Adrenal gland (tissue), 9 donors: ENCODE measurements at regions not wholly inside any gene's neighbourhood (a gene's known extent, or its start where the extent isn't known, plus 50 kb on each side); places are given as distances from the start of the nearest gene placed in this dataset.
A peak's percentile ranks its signal among the peaks of the same experiment; 100 is the strongest.
"Not testable (repeated sequence)": the region's sequence is repeated elsewhere in the genome, so short reads cannot be mapped to it uniquely, and the experiment has no call there.

Experiments used
- DNase-seq, 7 donors: peaks; one replicate each; pipeline ENCODE4 v3.0.0-alpha.2; 2019 to 2020
- H3K27ac ChIP-seq, 5 donors: fragments of 200-600 bp; sonication (generic) in 4 of 5; 1 replicate in 3 of 5; 2 replicates in 2 of 5; pipeline versions ENCODE4 v1.5.1 to v1.8.0; 2016 to 2020; ENCODE audit warnings: mild to moderate bottlenecking in 1 of 5
- H3K27me3 ChIP-seq: fragments of 200-600 bp; 2 replicates; pipeline ENCODE4 v1.8.0; 2021
- H3K36me3 ChIP-seq, 2 donors: fragments of 200-600 bp; replicated peaks in 1 of 2; 1 replicate in 1 of 2; 2 replicates in 1 of 2; pipeline versions ENCODE4 v1.5.1 to v1.8.0; 2018 to 2022
- H3K4me1 ChIP-seq, 2 donors: fragments of 200-600 bp; replicated peaks in 1 of 2; 1 replicate in 1 of 2; 2 replicates in 1 of 2; pipeline versions ENCODE4 v1.5.1 to v1.8.0; 2018 to 2021
- H3K4me3 ChIP-seq, 4 donors: fragments of 200-600 bp; sonication (generic) in 3 of 4; one replicate each; pipeline ENCODE4 v1.5.1; 2016 to 2018
- H3K9me3 ChIP-seq, 3 donors: fragments of 200-600 bp; sonication (generic) in 1 of 3; replicated peaks in 1 of 3; 1 replicate in 2 of 3; 2 replicates in 1 of 3; pipeline versions ENCODE4 v1.5.1 to v1.8.0; 2016 to 2021
- POLR2A ChIP-seq, 2 donors: fragments of 450-650 bp; IDR thresholded peaks; one replicate each; pipeline ENCODE4 v1.6.1; 2017; ENCODE audit warnings: antibody characterized with exemption in 2 of 2, mild to moderate bottlenecking in 2 of 2, moderate library complexity in 1 of 2
- WGBS, 4 donors: extraction: QIAGEN DNeasy Blood & Tissue Kit in 2 of 4; methylation state at CpG; one replicate each; pipeline versions ENCODE4 v1.1.5 to v1.1.7; 2013 to 2017; 5-methylcytosine and 5-hydroxymethylcytosine counted together
- intact Hi-C, 2 donors: fragments of 100-400 bp; cut with DNase I; formaldehyde crosslinking; loops; one replicate each; pipeline versions ENCODE4 v1.14.1 to v1.15.0; 2022 to 2023
- TF ChIP-seq, protein P1 (sequence below), 6 experiments: fragments of 450-650 bp in 4 of 6; fragments of 200-600 bp in 2 of 6; sonication (generic) in 1 of 6; IDR thresholded peaks; 1 replicate in 5 of 6; 2 replicates in 1 of 6; pipeline versions ENCODE4 v1.5.1 to v1.8.0; 2016 to 2021; ENCODE audit warnings: antibody characterized with exemption in 6 of 6, mild to moderate bottlenecking in 2 of 6, moderate library complexity in 1 of 6
- donor health status: healthy with polysubstance abuse.
- donor health status: Bipolar disorder and iron deficiency.
- donor health status: DM: yes; HTN: yes; CAD: no.
- donor health status: DM: no; HTN: no; CAD: no.
- donor health status: DM: no; HTN: no; CAD: no.

DNA sequence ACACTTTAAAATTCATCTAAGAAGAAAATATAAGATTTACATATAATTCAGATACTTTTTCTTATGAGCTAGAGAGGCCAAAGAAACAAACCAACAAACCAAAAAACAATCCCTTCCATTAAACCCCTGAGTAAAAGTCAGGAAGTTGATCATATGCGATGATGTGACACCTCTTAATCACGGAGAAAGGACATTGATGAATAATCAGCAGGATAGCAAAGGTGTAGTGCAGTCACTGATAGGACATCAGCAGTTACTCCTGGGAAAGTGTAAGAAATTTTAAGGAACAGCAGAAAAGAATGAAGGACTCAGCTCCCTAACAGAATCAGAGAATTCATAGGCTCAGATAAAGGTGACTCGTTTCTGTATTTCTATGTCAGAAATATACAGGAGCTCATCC is 202.4 kb upstream of the EDNRB start:
- DNase-seq, result no peak
- no peaks in the 10 kb centered on the region for H3K4me1 ChIP-seq
- 23 to 33% (median 24%) methylated on average over 3 of the region's 3 CpGs for WGBS, 4 donors
- TF ChIP-seq POLR2A (IDR thresholded peaks at IDR 0.05), result no peak
- TF ChIP-seq, protein P1, sequence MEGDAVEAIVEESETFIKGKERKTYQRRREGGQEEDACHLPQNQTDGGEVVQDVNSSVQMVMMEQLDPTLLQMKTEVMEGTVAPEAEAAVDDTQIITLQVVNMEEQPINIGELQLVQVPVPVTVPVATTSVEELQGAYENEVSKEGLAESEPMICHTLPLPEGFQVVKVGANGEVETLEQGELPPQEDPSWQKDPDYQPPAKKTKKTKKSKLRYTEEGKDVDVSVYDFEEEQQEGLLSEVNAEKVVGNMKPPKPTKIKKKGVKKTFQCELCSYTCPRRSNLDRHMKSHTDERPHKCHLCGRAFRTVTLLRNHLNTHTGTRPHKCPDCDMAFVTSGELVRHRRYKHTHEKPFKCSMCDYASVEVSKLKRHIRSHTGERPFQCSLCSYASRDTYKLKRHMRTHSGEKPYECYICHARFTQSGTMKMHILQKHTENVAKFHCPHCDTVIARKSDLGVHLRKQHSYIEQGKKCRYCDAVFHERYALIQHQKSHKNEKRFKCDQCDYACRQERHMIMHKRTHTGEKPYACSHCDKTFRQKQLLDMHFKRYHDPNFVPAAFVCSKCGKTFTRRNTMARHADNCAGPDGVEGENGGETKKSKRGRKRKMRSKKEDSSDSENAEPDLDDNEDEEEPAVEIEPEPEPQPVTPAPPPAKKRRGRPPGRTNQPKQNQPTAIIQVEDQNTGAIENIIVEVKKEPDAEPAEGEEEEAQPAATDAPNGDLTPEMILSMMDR (IDR thresholded peaks at IDR 0.05), result no peak
- intact Hi-C loops, result no loop called here
- no peaks in the 10 kb centered on the region for H3K9me3 ChIP-seq
- H3K36me3 ChIP-seq, result no peaks in the 10 kb centered on the region
- no peaks in the 10 kb centered on the region for H3K27me3 ChIP-seq
- no peak overlapping the region for H3K27ac ChIP-seq
- peak overlapping the region in 1 of 4 donors; percentile 30 for H3K4me3 ChIP-seq

DNA sequence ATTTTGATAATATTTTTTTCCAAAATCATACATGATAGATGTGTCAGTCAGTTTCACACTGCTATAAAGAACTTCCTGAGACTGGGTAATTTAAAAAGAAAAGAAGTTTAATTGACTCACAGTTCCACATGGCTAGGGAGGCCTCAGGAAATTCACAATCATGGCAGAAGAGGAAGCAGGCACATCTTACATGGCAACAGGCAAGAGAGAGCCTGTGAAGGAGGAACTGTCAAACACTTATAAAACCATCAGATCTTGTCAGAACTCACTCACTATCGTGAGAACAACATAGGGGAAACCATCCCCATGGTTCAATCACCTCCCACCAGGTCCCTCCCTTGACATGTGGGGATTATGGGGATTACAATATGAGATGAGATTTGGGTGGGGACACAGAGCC is 201.5 kb upstream of the EDNRB start:
- H3K9me3 ChIP-seq, H3K4me1 ChIP-seq, intact Hi-C loops, H3K36me3 ChIP-seq, H3K27ac ChIP-seq, H3K4me3 ChIP-seq, DNase-seq, H3K27me3 ChIP-seq: not testable (repeated sequence)
- 30 to 55% (median 49%) methylated on average over 1 of the region's 1 CpG for WGBS, 4 donors

DNA sequence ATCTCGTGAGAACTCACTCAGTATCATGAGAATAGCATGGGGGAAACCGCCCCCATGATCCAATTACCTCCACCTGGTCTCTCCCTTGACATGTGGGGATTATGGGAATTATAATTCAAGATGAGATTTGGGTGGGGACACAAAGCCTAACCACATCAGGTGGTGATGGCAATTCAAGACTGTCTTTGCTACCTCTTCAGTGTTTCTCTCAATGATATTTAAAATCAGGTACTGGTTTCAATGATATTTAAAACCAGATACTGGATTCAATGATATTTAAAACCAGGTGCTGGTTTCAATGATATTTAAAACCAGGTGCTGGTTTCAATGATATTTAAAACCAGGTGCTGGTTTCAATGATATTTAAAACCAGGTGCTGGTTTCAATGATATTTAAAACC is 198.4 kb upstream of the EDNRB start:
- H3K27ac ChIP-seq, H3K4me3 ChIP-seq, DNase-seq, H3K36me3 ChIP-seq, H3K27me3 ChIP-seq, H3K9me3 ChIP-seq, H3K4me1 ChIP-seq: not testable (repeated sequence)
- intact Hi-C loops, result loop anchor here in 1 of 2 donors (5.0 kb wide), 1 partner anchor 340 kb away; no protein-coding TSS in a partner anchor
- WGBS, 4 donors, result 67 to 83% (median 76%) methylated on average over 2 of the region's 2 CpGs

DNA sequence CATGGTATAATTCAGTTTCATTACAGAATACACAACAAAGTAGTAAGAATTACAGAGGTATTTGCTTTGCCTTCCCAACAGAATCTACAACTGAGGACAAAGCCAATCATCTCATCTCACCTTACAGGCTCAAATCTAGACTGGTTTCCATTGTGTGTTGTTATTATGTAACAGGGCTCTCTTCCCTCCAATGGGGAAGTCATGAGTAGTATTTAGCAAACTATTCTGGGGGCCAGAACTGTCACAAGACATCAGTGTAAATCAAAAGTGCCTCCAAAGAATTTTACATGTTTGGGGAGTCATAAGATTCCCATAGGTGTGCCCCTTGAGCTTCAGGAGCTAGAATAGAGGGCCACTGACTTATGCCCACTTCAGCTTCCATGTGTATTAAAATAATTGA is 187.0 kb upstream of the EDNRB start:
- no peak overlapping the region for H3K4me3 ChIP-seq
- peaks cover 0 to 8% of the 10 kb centered on the region in 2 donors for H3K4me1 ChIP-seq
- no peak overlapping the region for H3K27ac ChIP-seq
- H3K36me3 ChIP-seq, result no peaks in the 10 kb centered on the region
- no peak for TF ChIP-seq POLR2A (IDR thresholded peaks at IDR 0.05)
- TF ChIP-seq, protein P1 (IDR thresholded peaks at IDR 0.05), result no peak
- intact Hi-C loops, result no loop called here
- no peaks in the 10 kb centered on the region for H3K27me3 ChIP-seq
- H3K9me3 ChIP-seq, result no peaks in the 10 kb centered on the region
- no peak for DNase-seq

DNA sequence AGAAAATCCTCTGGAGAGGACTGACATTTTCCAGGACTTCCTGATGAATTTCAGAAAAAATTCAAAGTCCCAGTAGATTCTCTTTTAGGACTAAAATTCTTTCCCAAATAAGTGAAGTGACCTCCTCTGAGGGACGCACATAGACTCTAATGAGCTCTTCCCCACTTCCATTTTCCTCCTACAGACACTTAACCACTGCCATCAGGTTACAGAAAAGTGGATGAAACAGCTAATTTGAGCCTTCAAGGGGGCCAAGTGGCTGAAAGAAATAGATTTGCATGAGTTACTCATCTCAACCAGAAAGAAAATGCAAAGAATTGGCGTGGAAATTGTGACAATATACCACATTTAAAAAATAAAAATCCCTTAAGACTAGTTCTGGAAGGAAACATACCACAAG is 185.3 kb upstream of the EDNRB start:
- no peaks in the 10 kb centered on the region for H3K27me3 ChIP-seq
- WGBS, 4 donors, result 81 to 87% (median 85%) methylated on average over 2 of the region's 2 CpGs
- intact Hi-C loops, result no loop called here
- no peaks in the 10 kb centered on the region for H3K9me3 ChIP-seq
- no peak overlapping the region for H3K4me3 ChIP-seq
- H3K36me3 ChIP-seq, result no peaks in the 10 kb centered on the region
- H3K27ac ChIP-seq, result no peak overlapping the region
- no peak for DNase-seq
- H3K4me1 ChIP-seq, result peaks cover 0 to 8% of the 10 kb centered on the region in 2 donors
- TF ChIP-seq, protein P1 (IDR thresholded peaks at IDR 0.05), result no peak
- TF ChIP-seq POLR2A (IDR thresholded peaks at IDR 0.05), result no peak
